ENCODE measurements at regions not wholly inside any gene's neighbourhood (a gene's known extent, or its start where the extent isn't known, plus 50 kb on each side); places are given as distances from the start of the nearest gene placed in this dataset.

- no peak for TF ChIP-seq GATA3 (IDR thresholded peaks at IDR 0.05; ENCODE audit: low read depth, low read length)
- TF ChIP-seq GATA2 (IDR thresholded peaks at IDR 0.05; ENCODE audit: low read depth, low read length): no peak
These were observed 521.8 kb downstream of the LRRIQ3 start for GRCh38 chr1:73676186-73676585.

- no peak for TF ChIP-seq GATA3 (IDR thresholded peaks at IDR 0.05; ENCODE audit: low read depth, low read length)
- no peak for TF ChIP-seq GATA2 (IDR thresholded peaks at IDR 0.05; ENCODE audit: low read depth, low read length)
These were observed 522.9 kb downstream of the LRRIQ3 start for GRCh38 chr1:73674945-73675561.

GRCh38 chr1:73673971-73674370 is 524.0 kb downstream of the LRRIQ3 start:
- TF ChIP-seq GATA2 (IDR thresholded peaks at IDR 0.05; ENCODE audit: low read depth, low read length) (no peak), GATA3 (IDR thresholded peaks at IDR 0.05; ENCODE audit: low read depth, low read length) (no peak)

GRCh38 chr1:73671530-73671929 is 526.4 kb downstream of the LRRIQ3 start:
- no peak for TF ChIP-seq GATA3 (IDR thresholded peaks at IDR 0.05; ENCODE audit: low read depth, low read length)
- TF ChIP-seq GATA2 (IDR thresholded peaks at IDR 0.05; ENCODE audit: low read depth, low read length): no peak

GRCh38 chr1:73662526-73662925 is 535.5 kb downstream of the LRRIQ3 start:
- no peak for TF ChIP-seq GATA2 (IDR thresholded peaks at IDR 0.05; ENCODE audit: low read depth, low read length)
- no peak for TF ChIP-seq GATA3 (IDR thresholded peaks at IDR 0.05; ENCODE audit: low read depth, low read length)

GRCh38 chr1:73659136-73659535 is 538.8 kb downstream of the LRRIQ3 start:
- TF ChIP-seq GATA2 (IDR thresholded peaks at IDR 0.05; ENCODE audit: low read depth, low read length) (no peak), GATA3 (IDR thresholded peaks at IDR 0.05; ENCODE audit: low read depth, low read length) (no peak)

GRCh38 chr1:73654714-73655113 is 543.3 kb downstream of the LRRIQ3 start:
- TF ChIP-seq GATA3 (IDR thresholded peaks at IDR 0.05; ENCODE audit: low read depth, low read length): no peak

GRCh38 chr1:73644198-73644597 is 553.8 kb downstream of the LRRIQ3 start:
- no peak for TF ChIP-seq GATA3 (IDR thresholded peaks at IDR 0.05; ENCODE audit: low read depth, low read length)

GRCh38 chr1:73639494-73639893 is 558.5 kb downstream of the LRRIQ3 start:
- no peak for TF ChIP-seq GATA2 (IDR thresholded peaks at IDR 0.05; ENCODE audit: low read depth, low read length)
- TF ChIP-seq GATA3 (IDR thresholded peaks at IDR 0.05; ENCODE audit: low read depth, low read length): no peak

GRCh38 chr1:73637264-73637663 is 560.7 kb downstream of the LRRIQ3 start:
- TF ChIP-seq GATA2 (IDR thresholded peaks at IDR 0.05; ENCODE audit: low read depth, low read length) (no peak), GATA3 (IDR thresholded peaks at IDR 0.05; ENCODE audit: low read depth, low read length) (no peak)

- no peak for TF ChIP-seq GATA2 (IDR thresholded peaks at IDR 0.05; ENCODE audit: low read depth, low read length)
- no peak for TF ChIP-seq GATA3 (IDR thresholded peaks at IDR 0.05; ENCODE audit: low read depth, low read length)
These were observed 563.0 kb downstream of the LRRIQ3 start for GRCh38 chr1:73635021-73635420.

- TF ChIP-seq GATA3 (IDR thresholded peaks at IDR 0.05; ENCODE audit: low read depth, low read length): no peak
- no peak for TF ChIP-seq GATA2 (IDR thresholded peaks at IDR 0.05; ENCODE audit: low read depth, low read length)
These were observed 570.3 kb downstream of the LRRIQ3 start for GRCh38 chr1:73627723-73628122.

GRCh38 chr1:73626326-73626725 is 571.6 kb downstream of the LRRIQ3 start:
- TF ChIP-seq GATA3 (IDR thresholded peaks at IDR 0.05; ENCODE audit: low read depth, low read length) (no peak), GATA2 (IDR thresholded peaks at IDR 0.05; ENCODE audit: low read depth, low read length) (no peak)

GRCh38 chr1:73623946-73624345 is 574.0 kb downstream of the LRRIQ3 start:
- TF ChIP-seq GATA3 (IDR thresholded peaks at IDR 0.05; ENCODE audit: low read depth, low read length) (no peak), GATA2 (IDR thresholded peaks at IDR 0.05; ENCODE audit: low read depth, low read length) (no peak)

GRCh38 chr1:73617145-73617544 is 580.8 kb downstream of the LRRIQ3 start:
- TF ChIP-seq GATA3 (IDR thresholded peaks at IDR 0.05; ENCODE audit: low read depth, low read length) (no peak), GATA2 (IDR thresholded peaks at IDR 0.05; ENCODE audit: low read depth, low read length) (no peak)

- TF ChIP-seq GATA3 (IDR thresholded peaks at IDR 0.05; ENCODE audit: low read depth, low read length) (no peak), GATA2 (IDR thresholded peaks at IDR 0.05; ENCODE audit: low read depth, low read length) (no peak)
These were observed 586.3 kb downstream of the LRRIQ3 start for GRCh38 chr1:73611681-73612080.

Measured in SH-SY5Y (cell line).